GM19395 (cell line): ENCODE measurements at regions not wholly inside any gene's neighbourhood (a gene's known extent, or its start where the extent isn't known, plus 50 kb on each side); places are given as distances from the start of the nearest gene placed in this dataset.

Experiments
- ATAC-seq: cut with Tn5 transposase; IDR thresholded peaks from one replicate; pipeline ENCODE4 v1.9.1; 2021; ENCODE audit warnings: mild to moderate bottlenecking, moderate library complexity; ENCODE audit not compliant: unreplicated experiment

- ATAC-seq: no peak
These were observed 264.4 kb downstream of the PTPRC start for GRCh38 chr1:198903203-198903602.

DNA sequence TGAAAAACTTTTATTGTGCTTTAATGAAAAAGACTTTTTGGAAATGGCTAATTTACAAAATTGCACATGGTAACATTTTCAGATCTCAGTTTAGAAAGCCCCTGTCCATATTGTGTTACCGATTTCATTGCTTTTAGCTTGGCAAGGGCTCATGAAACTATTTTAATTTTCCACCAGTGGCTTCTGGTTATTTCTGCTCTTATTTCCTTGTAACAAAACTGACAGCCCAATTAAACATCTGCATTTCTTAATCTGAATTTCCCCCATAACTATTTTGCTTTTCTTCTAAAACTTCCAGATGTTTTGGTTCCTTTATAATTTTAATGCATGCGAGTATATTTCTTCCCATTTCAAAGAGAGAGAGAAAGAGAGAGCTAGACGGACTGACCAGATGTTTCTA, 264.8 kb downstream of the PTPRC start:
- ATAC-seq: no peak

GRCh38 chr1:198904321-198904720, 265.5 kb downstream of the PTPRC start:
- ATAC-seq: no peak

DNA sequence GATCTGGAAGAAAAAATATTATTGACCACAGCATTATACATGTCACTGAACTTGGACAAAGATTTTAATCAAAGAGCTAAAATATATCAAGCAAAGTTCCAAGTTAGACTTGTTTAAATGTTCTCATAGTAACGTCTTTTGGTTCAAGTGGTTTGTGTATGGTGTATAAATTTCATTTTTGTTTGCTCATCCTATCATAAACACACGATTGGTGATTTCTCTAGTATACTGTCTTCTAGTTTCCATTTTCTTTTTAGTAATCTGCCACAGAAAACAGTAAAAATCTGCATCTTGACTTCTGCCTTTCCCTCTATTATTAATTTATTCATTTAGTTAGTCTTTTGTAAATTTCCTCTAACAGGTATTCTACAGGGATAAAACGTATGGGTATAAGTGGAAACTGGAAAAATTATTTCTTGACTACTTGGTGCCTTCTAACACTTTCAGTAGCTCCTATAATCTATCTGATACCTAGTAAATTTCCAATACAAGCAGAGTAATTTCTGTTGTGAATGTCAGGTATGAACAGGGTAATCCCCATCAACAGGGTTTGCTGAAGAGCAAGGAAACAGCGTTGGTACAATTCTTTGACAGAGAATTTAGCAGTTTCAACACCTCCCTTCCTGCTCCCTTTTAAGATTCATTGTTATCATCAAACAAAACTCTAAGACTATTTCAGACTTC, 268.0 kb downstream of the PTPRC start:
- ATAC-seq: peak; percentile 51

- peak; percentile 40 for ATAC-seq
These were observed 268.5 kb downstream of the PTPRC start for GRCh38 chr1:198907423-198907746.

DNA sequence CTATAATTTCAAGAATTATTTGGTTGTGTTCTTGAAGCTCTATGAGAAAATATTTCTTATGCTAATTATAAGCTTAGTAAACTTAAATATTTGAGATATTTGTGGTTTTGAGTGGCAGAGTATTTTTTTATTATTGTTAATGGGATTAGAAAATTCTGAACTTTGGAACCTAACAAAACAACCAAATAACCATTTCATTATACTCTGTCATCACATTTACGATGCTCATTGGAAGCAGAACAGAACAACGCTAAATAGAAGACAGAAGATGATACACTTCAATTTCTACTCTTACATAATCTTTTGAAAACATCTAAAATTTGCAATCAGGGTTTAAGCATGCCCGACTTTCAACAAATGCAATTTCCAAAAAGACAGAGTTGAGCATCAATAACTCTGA, 270.2 kb downstream of the PTPRC start:
- no peak for ATAC-seq

GRCh38 chr1:198909973-198910372, 271.1 kb downstream of the PTPRC start:
- ATAC-seq: no peak

- no peak for ATAC-seq
These were observed 272.0 kb downstream of the PTPRC start for GRCh38 chr1:198910816-198911215.

DNA sequence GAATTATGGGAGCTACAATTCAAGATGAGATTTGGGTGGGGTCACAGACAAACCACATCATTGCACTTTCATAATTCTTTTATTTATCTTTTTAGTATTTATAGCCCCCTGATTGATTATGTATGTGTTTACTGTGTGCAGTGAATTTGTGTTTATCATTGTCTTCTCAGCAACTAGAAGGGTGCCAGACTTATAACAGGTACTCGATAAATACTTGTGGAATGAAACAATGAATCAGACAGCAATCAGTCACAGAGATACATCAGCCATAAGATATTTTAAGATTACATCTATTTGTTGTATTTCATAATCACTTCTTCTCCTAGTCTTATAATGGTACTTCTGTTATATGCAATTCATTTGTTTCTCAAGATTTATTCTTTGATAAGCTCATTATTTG, 273.2 kb downstream of the PTPRC start:
- no peak for ATAC-seq

DNA sequence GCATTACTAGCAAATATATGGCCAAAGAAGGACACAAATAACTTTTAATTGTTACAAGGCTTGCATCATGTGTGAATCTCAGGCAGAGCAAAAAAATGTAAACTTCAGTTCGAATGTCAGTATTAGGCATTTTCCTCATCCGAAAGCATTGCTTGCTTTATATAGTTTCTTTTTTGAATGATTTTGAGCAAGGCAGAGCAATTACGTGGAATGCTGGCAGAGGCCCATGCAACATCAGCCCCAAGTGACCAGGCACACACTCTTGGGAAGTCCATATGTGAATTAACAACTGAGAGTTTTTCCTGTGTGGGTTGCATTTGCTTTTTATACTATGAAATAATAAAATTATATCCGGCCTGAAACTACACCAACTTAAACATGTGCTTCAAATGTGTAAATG, 274.8 kb downstream of the PTPRC start:
- no peak for ATAC-seq

DNA sequence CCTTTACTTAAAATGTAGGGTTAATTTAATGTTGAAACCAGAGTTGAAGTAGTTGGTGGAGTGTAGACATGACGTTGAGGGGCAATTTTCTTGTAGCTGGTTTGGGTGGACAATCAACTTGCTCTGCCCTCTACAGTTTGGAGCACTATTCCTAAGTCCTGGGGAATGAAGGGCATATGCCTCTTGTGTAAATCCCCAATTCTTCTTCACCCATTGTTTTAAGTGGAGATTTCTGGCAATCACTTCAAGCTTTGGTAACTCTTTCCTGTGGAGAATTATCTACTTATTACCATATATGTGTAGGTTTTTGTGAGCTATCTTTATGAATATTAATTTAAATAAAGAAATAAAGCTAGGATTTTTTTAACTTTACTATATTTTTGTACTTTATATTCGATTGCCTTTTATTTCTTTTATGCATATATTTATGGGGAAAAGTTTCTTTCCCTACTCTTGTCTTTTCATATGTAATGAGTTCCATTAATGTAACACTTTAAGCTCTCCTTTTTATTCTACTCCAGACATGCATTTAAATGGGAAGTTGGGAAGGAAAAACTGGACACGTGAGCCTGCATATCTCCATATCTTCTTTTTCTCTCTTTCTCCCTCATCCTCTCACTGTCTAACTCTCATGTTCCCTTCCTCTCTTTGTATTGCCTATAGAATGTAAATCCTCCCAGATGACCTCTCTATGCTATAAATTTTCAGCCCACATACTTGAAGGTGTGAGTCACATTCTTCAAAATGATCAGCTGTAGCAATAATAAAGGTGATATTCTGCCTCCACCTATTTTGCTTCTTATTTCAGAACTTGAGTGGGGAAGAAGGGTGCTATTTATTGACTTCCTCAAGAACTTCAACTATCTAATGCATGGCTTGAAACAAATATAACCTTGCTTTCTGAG, 276.7 kb downstream of the PTPRC start:
- ATAC-seq: no peak

GRCh38 chr1:198917226-198917625, 278.4 kb downstream of the PTPRC start:
- no peak for ATAC-seq

GRCh38 chr1:198918920-198919319, 280.1 kb downstream of the PTPRC start:
- ATAC-seq: no peak

GRCh38 chr1:198919667-198920398, 281.0 kb downstream of the PTPRC start:
- peak; percentile 60 for ATAC-seq

GRCh38 chr1:198922638-198923430, 284.0 kb downstream of the PTPRC start:
- ATAC-seq: peak; percentile 69

GRCh38 chr1:198923993-198924392, 285.2 kb downstream of the PTPRC start:
- ATAC-seq: no peak

- ATAC-seq: no peak
These were observed 286.7 kb downstream of the PTPRC start for GRCh38 chr1:198925567-198925966.

DNA sequence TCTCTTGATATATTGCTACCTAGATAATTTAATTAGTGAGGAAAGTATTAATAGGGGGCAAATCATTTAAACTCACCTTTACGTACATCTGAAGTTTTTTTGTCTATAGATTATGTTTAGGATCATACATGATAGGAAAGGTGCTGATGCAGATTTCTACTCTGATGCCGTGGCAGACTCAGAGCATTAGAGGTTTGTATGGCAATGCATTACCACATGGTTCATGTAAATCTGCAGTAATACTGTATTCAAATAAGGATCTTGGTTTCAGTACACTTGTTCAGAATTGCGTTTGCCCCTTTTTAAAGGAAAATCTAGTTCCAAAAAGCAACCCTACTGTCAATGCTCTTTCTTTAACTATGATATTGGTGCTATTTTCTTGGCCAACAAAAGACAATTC, 288.3 kb downstream of the PTPRC start:
- ATAC-seq: no peak

DNA sequence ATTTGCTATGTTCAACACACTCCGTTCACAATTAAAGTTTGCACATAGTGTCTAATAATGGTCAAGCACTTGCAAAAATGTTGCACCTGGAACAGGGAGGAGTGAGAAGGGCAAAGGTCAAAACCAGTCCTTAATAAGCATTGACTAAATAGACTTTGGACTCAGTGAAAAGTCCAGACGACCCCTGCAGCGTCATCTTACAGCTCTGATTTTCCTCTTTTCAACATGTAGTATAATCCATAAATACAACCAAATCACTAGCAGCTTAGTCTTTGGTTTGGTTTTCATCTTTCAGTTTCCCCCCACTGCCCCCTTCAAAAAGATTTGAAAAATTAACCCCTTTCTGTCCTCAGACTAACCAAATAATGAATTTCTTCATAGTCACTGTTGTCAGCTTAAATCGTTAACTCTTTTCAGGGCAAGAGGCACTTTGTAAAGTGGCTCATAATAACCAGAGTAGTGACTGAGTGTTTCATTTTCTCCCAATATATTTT, 290.3 kb downstream of the PTPRC start:
- peak; percentile 34 for ATAC-seq

DNA sequence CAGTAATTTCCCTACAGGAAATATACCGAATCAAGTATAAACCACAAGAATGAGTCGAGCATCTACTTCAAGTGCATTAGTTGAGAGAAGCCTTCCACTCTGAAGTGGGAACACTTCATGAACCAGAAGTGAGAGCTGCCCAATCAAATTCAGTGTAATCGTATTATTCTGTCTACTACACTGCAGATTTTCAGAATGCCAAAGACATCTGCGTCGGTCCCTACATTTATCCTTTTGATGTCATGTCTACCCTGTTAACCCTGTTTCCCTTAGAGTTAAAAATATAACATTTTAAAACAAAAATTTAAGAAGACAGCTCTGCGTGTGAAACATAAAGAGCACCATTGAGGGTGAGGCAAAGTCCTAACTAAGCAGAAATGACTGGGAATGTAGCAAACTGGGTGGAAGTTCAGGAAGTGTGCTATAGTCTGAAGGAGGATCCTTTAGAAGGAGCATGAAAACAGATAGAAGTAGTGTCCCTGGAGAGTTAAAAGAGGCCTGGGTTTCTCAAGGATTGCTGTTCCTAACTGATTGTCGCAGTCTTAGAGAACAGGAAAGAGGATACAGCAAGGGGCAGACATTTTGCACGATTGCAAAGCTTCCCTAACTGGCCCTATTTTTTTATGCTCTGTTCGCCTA, 291.2 kb downstream of the PTPRC start:
- ATAC-seq: peak; percentile 73
